ENCODE measurements at regions not wholly inside any gene's neighbourhood (a gene's known extent, or its start where the extent isn't known, plus 50 kb on each side); places are given as distances from the start of the nearest gene placed in this dataset.

DNA sequence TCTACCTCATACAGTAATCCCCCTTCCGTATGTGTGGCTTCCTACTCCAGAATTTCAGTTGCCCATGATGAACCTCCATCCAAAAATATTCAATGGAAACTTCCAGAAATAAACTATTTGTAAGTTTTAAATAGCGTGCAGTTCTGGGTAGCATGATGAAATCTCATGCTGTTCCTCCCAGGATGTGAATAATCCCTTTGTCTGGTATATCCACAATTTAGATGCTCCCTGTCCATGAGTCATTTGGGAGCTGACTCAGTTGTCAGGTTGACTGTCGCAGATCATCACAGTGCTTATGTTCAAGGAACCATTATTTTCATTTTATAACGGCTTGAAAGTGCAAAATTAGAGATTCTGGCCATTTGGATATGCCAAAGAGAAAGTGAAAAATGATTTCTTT is 290.1 kb upstream of the CDH9 start:
- CTCF ChIA-PET (ENCODE audit: partially characterized antibody) = interaction anchor here (0.6 kb wide), 1 partner anchor 131 kb away, joined by 3 read pairs; no protein-coding TSS in a partner anchor
- Histone ChIP-seq H2BK20ac (ENCODE audit: low read length) (no peak overlapping the region), H4K5ac (ENCODE audit: insufficient read length, low read depth, low read length) (no peak overlapping the region), H3K14ac (ENCODE audit: insufficient read length) (no peak overlapping the region), H3K9ac (replicated peaks in 1 of 4; ENCODE audit: extremely low read depth in 1 of 4, low read depth in 3 of 4, low read length in 3 of 4) (no peak overlapping the region), H3K27me3 (replicated peaks in 1 of 4; ENCODE audit: control insufficient read depth in 3 of 4, extremely low read depth in 1 of 4, insufficient read depth in 3 of 4, low read length in 3 of 4) (no peaks in the 10 kb centered on the region), H2BK5ac (ENCODE audit: low read depth, low read length) (no peak overlapping the region), H4K20me1 (replicated peaks in 1 of 2; ENCODE audit: control insufficient read depth in 1 of 2, insufficient read depth in 2 of 2, low read length in 2 of 2) (no peaks in the 10 kb centered on the region), H3K79me1 (ENCODE audit: low read depth, low read length) (no peaks in the 10 kb centered on the region), H2AK5ac (ENCODE audit: low read depth, low read length) (no peak overlapping the region), H3K4me2 (ENCODE audit: insufficient read depth in 1 of 2, low read depth in 2 of 2, low read length in 2 of 2) (no peak overlapping the region), H3K23me2 (ENCODE audit: low read depth, low read length) (no peaks in the 10 kb centered on the region), H4K8ac (ENCODE audit: extremely low read depth, insufficient read depth, low read length) (no peak overlapping the region), H3K4me1 (replicated peaks in 1 of 4; ENCODE audit: control insufficient read depth in 3 of 4, insufficient read depth in 4 of 4, low read length in 3 of 4) (no peaks in the 10 kb centered on the region), H3K4ac (replicated peaks; ENCODE audit: insufficient read length, low read depth, low read length) (no peak overlapping the region), H3K4me3 (ENCODE audit: extremely low read depth in 1 of 4, insufficient read depth in 2 of 4, low read depth in 3 of 4, low read length in 4 of 4) (no peak overlapping the region), H2BK12ac (ENCODE audit: low read depth, low read length) (no peak overlapping the region), H3K79me2 (ENCODE audit: control insufficient read depth in 1 of 2, insufficient read depth in 2 of 2, low read length in 2 of 2) (no peaks in the 10 kb centered on the region), H2BK120ac (replicated peaks; ENCODE audit: low read depth, low read length) (no peak overlapping the region), H3K9me3 (ENCODE audit: insufficient read depth in 2 of 2, low read depth in 1 of 2, low read length in 1 of 2) (peaks cover 0 to 5% of the 10 kb centered on the region in 2 experiments; a peak in 1 of 4 replicates), H2BK15ac (ENCODE audit: low read length) (no peak overlapping the region), H3K27ac (ENCODE audit: low read depth, low read length) (no peak overlapping the region), H3K56ac (replicated peaks; ENCODE audit: insufficient read length, low read depth, low read length) (no peak overlapping the region), H2AFZ (ENCODE audit: low read length) (no peak overlapping the region), H3K18ac (ENCODE audit: extremely low read depth, low read length) (no peak overlapping the region), H4K91ac (replicated peaks; ENCODE audit: insufficient read length, low read length) (no peak overlapping the region), H3K36me3 (ENCODE audit: control insufficient read depth in 2 of 4, insufficient read depth in 4 of 4, low read length in 3 of 4) (no peaks in the 10 kb centered on the region; a peak in 1 of 8 replicates), H3K23ac (ENCODE audit: insufficient read length) (no peak overlapping the region)
- POLR2A ChIA-PET (ENCODE audit: partially characterized antibody) = no interaction called here
- DNase-seq (ENCODE audit: low read depth in 1 of 2, low spot score in 2 of 2) (no peak), FAIRE-seq (no peak)
- 95% methylated on average over 4 of the region's 4 CpGs; no CpG with 5 or more reads in 1 of the 2 experiments for WGBS, 2 experiments (ENCODE audit: extremely low coverage in 1 of 2, insufficient coverage in 1 of 2, insufficient read length in 1 of 2, insufficient replicate concordance in 2 of 2, low coverage in 1 of 2, low lambda C conversion rate in 2 of 2, missing lambda C conversion rate in 1 of 2)
- TF ChIP-seq CTBP2 (IDR thresholded peaks at IDR 0.05; ENCODE audit: borderline replicate concordance, insufficient read depth, insufficient read length, low read length) (no peak), YY1 (IDR thresholded peaks at IDR 0.05; ENCODE audit: low read depth, low read length) (no peak), ZNF274 (IDR thresholded peaks at IDR 0.05; ENCODE audit: borderline replicate concordance, extremely low read depth, low read length) (no peak)

Data from H1 (cell line).